OCI-LY3 (cell line): ENCODE measurements at regions not wholly inside any gene's neighbourhood (a gene's known extent, or its start where the extent isn't known, plus 50 kb on each side); places are given as distances from the start of the nearest gene placed in this dataset.

Source experiments
- H2AFZ ChIP-seq: fragments of 200-600, 300-600 bp; shearing (Covaris generic); 2 replicates; pipeline ENCODE4 v1.6.0; 2014; ENCODE audit warnings: antibody characterized with exemption, low read depth, low read length
- H3K27ac ChIP-seq: fragments of 200-600, 300-600 bp; sonication (generic); 2 replicates; pipeline ENCODE4 v1.5.1; 2014; ENCODE audit warnings: mild to moderate bottlenecking, low read length, moderate library complexity, mixed read lengths
- H3K27me3 ChIP-seq: fragments of 200-600, 300-600 bp; sonication (generic); 2 replicates; pipeline ENCODE4 v1.6.1; 2014; ENCODE audit warnings: low read depth, low read length, mixed read lengths
- H3K36me3 ChIP-seq: fragments of 200-600, 300-600 bp; sonication (generic); replicated peaks from 2 replicates; pipeline ENCODE3; 2014; ENCODE audit warnings: low read depth, low read length, mixed read lengths
- H3K4me1 ChIP-seq: fragments of 300-600, 200-600 bp; sonication (generic); 2 replicates; pipeline ENCODE4 v1.6.1; 2014; ENCODE audit warnings: low read length, mixed read lengths
- H3K4me2 ChIP-seq: fragments of 200-600, 300-600 bp; sonication (generic); 2 replicates; pipeline ENCODE4 v1.6.1; 2014; ENCODE audit warnings: low read length, mixed read lengths
- H3K4me3 ChIP-seq: fragments of 300-600, 200-600 bp; sonication (generic); 2 replicates; pipeline ENCODE4 v1.5.1; 2014; ENCODE audit warnings: antibody characterized with exemption, mild to moderate bottlenecking, low read length, moderate library complexity
- H3K79me2 ChIP-seq: fragments of 300-600, 200-600 bp; shearing (Covaris generic); 2 replicates; pipeline ENCODE4 v1.6.1; 2014; ENCODE audit warnings: mild to moderate bottlenecking, low read length, mixed read lengths
- H3K9ac ChIP-seq: fragments of 300-600, 200-600 bp; shearing (Covaris generic); 2 replicates; pipeline ENCODE4 v1.6.0; 2014; ENCODE audit warnings: mild to moderate bottlenecking, low read length, moderate library complexity
- H3K9me3 ChIP-seq: fragments of 200-600, 300-600 bp; shearing (Covaris generic); 2 replicates; pipeline ENCODE4 v1.6.1; 2014; ENCODE audit warnings: low read length, mixed read lengths; ENCODE audit not compliant: insufficient read depth
- H4K20me1 ChIP-seq: fragments of 200-600, 300-600 bp; sonication (generic); 2 replicates; pipeline ENCODE4 v1.6.1; 2016; ENCODE audit warnings: low read length, mixed read lengths; ENCODE audit not compliant: insufficient read depth
- CTCF ChIP-seq: fragments of 200-600, 300-600 bp; sonication (generic); IDR thresholded peaks from 2 replicates; pipeline ENCODE4 v1.5.1; 2014; ENCODE audit warnings: antibody characterized with exemption, low read length, low read depth
- EZH2phosphoT487 ChIP-seq: fragments of 200-600 bp; shearing (Covaris generic); IDR thresholded peaks from 2 replicates; pipeline ENCODE4 v1.6.1; 2018; ENCODE audit warnings: antibody characterized with exemption, mixed run types, low read depth

DNA sequence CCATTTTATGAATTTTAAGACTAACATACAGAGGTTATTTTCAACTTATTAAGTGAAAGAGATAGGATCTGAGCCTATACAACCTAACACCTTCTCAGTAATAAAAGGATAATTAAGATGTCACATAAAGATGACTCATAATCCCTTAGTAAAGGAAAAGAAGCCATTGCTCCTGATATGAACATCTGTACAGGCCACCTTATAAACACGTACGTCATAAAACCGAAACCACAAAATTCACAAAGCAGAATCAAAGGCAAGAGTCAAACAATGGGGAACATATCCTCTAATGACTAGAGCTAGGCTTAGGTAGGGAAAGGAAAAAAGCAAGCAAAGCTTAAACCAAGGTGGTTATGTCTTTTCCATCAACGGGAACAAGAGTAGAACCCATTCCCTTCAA lies 103.5 kb downstream of the KCNA4 start:
- TF ChIP-seq CTCF (no peak), EZH2phosphoT487 (no peak)

DNA sequence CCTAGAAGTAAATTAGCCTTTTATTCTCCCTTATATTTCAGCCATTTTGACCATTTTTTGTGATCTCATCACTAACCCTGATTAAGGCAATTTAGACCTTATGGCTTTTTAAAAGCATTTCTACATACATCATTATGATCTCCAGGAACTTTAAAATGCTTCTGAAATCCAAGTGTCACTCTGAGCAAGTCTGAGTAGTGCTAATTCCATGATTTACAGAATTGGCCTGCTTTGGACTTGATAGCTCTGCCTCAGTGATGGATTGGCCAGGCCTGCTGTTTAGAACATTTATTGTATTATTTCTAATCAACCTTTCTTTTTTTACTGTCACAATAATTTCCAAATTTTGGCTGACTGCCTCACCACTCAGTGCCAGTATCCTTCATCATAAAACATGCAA lies 116.4 kb downstream of the KCNA4 start:
- Histone ChIP-seq H3K27me3 (no peaks in the 10 kb centered on the region), H2AFZ (no peak overlapping the region), H3K27ac (no peak overlapping the region)

More for the DNA sequence above, 103.5 kb downstream of the KCNA4 start:
- no peak overlapping the region for H3K4me2 ChIP-seq
- no peaks in the 10 kb centered on the region for H3K9me3 ChIP-seq
- no peaks in the 10 kb centered on the region for H3K4me1 ChIP-seq
- no peaks in the 10 kb centered on the region for H3K79me2 ChIP-seq
- no peak overlapping the region for H3K27ac ChIP-seq
- no peaks in the 10 kb centered on the region for H3K36me3 ChIP-seq
- H3K27me3 ChIP-seq, result no peaks in the 10 kb centered on the region
- H3K9ac ChIP-seq, result no peak overlapping the region
- no peak overlapping the region for H2AFZ ChIP-seq
- H4K20me1 ChIP-seq, result no peaks in the 10 kb centered on the region
- H3K4me3 ChIP-seq, result no peak overlapping the region

DNA sequence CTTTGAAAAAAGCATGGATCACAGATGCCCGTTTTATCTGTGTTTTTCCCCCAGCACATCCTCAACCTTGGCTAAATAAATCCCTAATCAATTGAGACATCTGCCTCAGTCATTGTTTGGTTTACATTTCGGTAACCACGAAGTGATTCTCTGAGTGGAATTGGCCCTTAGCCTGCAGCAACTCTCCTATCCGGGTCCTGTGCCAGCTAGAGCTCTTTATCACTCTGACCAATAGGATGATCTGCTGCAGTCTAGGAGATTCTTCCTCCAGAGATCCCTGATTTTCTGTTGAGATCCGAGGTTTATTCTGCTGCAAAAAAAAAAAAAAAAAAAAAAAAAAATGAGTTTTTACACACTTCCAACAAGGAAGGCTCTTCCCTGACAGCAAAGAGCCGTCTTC lies 137.3 kb downstream of the KCNA4 start:
- H3K79me2 ChIP-seq, result no peaks in the 10 kb centered on the region

More for the DNA sequence above, 116.4 kb downstream of the KCNA4 start:
- no peaks in the 10 kb centered on the region for H3K4me1 ChIP-seq
- TF ChIP-seq CTCF (no peak), EZH2phosphoT487 (no peak)
- no peaks in the 10 kb centered on the region for H3K9me3 ChIP-seq
- H3K4me2 ChIP-seq, result no peak overlapping the region
- H4K20me1 ChIP-seq, result no peaks in the 10 kb centered on the region
- H3K79me2 ChIP-seq, result no peaks in the 10 kb centered on the region
- H3K4me3 ChIP-seq, result no peak overlapping the region
- H3K9ac ChIP-seq, result no peak overlapping the region
- no peaks in the 10 kb centered on the region for H3K36me3 ChIP-seq

DNA sequence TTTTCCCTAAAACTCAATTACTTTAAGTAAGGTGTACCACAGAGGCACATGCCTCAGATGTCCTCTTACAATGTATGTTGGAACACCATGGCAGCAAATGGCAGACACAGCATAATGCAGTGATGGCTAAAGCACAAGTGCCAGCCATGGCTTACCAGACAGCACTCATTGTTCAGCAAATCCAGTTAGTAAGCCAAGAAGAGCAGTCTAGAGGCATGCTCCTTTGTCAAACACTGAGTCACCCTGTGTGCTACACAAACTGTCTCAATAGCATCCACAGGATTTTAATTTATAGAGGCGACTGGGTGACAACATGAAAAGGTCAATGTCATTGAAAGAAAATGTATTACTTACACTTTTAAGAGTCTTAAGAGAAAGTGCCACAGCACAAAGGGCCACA lies 140.6 kb downstream of the KCNA4 start:
- no peak overlapping the region for H3K4me3 ChIP-seq
- TF ChIP-seq CTCF, result no peak
- no peak for TF ChIP-seq EZH2phosphoT487
- no peak overlapping the region for H3K27ac ChIP-seq

More for the DNA sequence above, 137.3 kb downstream of the KCNA4 start:
- H3K27ac ChIP-seq, result no peak overlapping the region
- TF ChIP-seq EZH2phosphoT487 (no peak), CTCF (no peak)
- no peaks in the 10 kb centered on the region for H3K36me3 ChIP-seq
- H2AFZ ChIP-seq, result 0 out of 2 replicates have a peak overlapping the region, but pooled peaks have one; percentile 27
- H3K4me2 ChIP-seq, result no peak overlapping the region
- H3K9ac ChIP-seq, result no peak overlapping the region
- peaks cover 4% of the 10 kb centered on the region; the same call in 1 of the 2 replicates for H3K9me3 ChIP-seq
- no peaks in the 10 kb centered on the region for H3K27me3 ChIP-seq
- no peaks in the 10 kb centered on the region for H4K20me1 ChIP-seq
- H3K4me1 ChIP-seq, result no peaks in the 10 kb centered on the region
- no peak overlapping the region for H3K4me3 ChIP-seq

More for the DNA sequence above, 140.6 kb downstream of the KCNA4 start:
- Histone ChIP-seq H3K9ac (no peak overlapping the region), H3K79me2 (no peaks in the 10 kb centered on the region), H3K27me3 (no peaks in the 10 kb centered on the region), H2AFZ (no peak overlapping the region), H4K20me1 (no peaks in the 10 kb centered on the region), H3K4me2 (no peak overlapping the region), H3K9me3 (no peaks in the 10 kb centered on the region), H3K36me3 (no peaks in the 10 kb centered on the region), H3K4me1 (no peaks in the 10 kb centered on the region)
